Smooth muscle cell (in vitro differentiated cells): ENCODE measurements at regions not wholly inside any gene's neighbourhood (a gene's known extent, or its start where the extent isn't known, plus 50 kb on each side); places are given as distances from the start of the nearest gene placed in this dataset.

Experiments
- DNase-seq: peaks from one replicate; lab custom pipeline; 2025; ENCODE audit not compliant: unreplicated experiment; lab: John Stamatoyannopoulos, UW
- H2AFZ ChIP-seq: fragments of 200-600 bp; sonication (generic); 2 replicates; pipeline ENCODE4 v1.6.0; 2016; ENCODE audit warnings: antibody characterized with exemption, low read depth, mild to moderate bottlenecking
- H3F3A ChIP-seq: fragments of 200-600 bp; sonication (generic); 2 replicates; pipeline ENCODE4 v1.6.0; 2017; ENCODE audit warnings: antibody characterized with exemption, low read depth
- H3K27ac ChIP-seq: fragments of 200-600 bp; sonication (generic); 2 replicates; pipeline ENCODE4 v1.5.1; 2016; ENCODE audit warnings: low read depth, mild to moderate bottlenecking
- H3K27me3 ChIP-seq: fragments of 200-600 bp; sonication (generic); 2 replicates; pipeline ENCODE4 v1.6.1; 2016; ENCODE audit warnings: low read depth, mild to moderate bottlenecking
- H3K36me3 ChIP-seq: fragments of 200-600 bp; sonication (generic); 2 replicates; pipeline ENCODE4 v1.5.1; 2016; ENCODE audit warnings: low read depth
- H3K4me1 ChIP-seq: fragments of 200-600 bp; sonication (generic); 2 replicates; pipeline ENCODE4 v1.5.1; 2016; ENCODE audit warnings: low read depth
- H3K4me2 ChIP-seq: fragments of 200-600 bp; sonication (generic); 2 replicates; pipeline ENCODE4 v1.6.0; 2016; ENCODE audit warnings: mild to moderate bottlenecking
- H3K4me3 ChIP-seq: fragments of 200-600 bp; sonication (generic); 2 replicates; pipeline ENCODE4 v1.5.1; 2016; ENCODE audit warnings: mild to moderate bottlenecking
- H3K79me2 ChIP-seq: fragments of 200-600 bp; sonication (generic); 2 replicates; pipeline ENCODE4 v1.6.0; 2016; ENCODE audit warnings: low read depth, mild to moderate bottlenecking
- H3K9ac ChIP-seq: fragments of 200-600 bp; sonication (generic); 2 replicates; pipeline ENCODE4 v1.6.0; 2016; ENCODE audit warnings: low read depth
- H3K9me3 ChIP-seq: fragments of 200-600 bp; sonication (generic); replicated peaks from 2 replicates; pipeline ENCODE4 v1.5.1; 2016; ENCODE audit warnings: low read depth
- H4K20me1 ChIP-seq: fragments of 200-600 bp; sonication (generic); 2 replicates; pipeline ENCODE4 v1.6.0; 2016; ENCODE audit warnings: low read depth
- CTCF ChIP-seq: fragments of 200-600 bp; sonication (generic); IDR thresholded peaks from 2 replicates; pipeline ENCODE4 v1.5.1; 2017; ENCODE audit warnings: borderline replicate concordance, mild to moderate bottlenecking, antibody characterized with exemption; ENCODE audit not compliant: insufficient read depth, poor library complexity, severe bottlenecking
- WGBS: methylation state at CpG from one replicate; pipeline ENCODE4 v1.1.7; 2016; ENCODE audit warnings: low lambda C conversion rate; 5-methylcytosine and 5-hydroxymethylcytosine counted together

GRCh38 chr10:128302808-128303207 lies 176.6 kb upstream of the MKI67 start:
- Histone ChIP-seq H3K27me3 (no peaks in the 10 kb centered on the region), H3K27ac (no peak overlapping the region), H3K4me3 (no peak overlapping the region), H3K9ac (no peak overlapping the region), H3F3A (no peaks in the 10 kb centered on the region), H4K20me1 (no peaks in the 10 kb centered on the region), H3K4me1 (no peaks in the 10 kb centered on the region), H3K36me3 (no peaks in the 10 kb centered on the region), H3K79me2 (no peaks in the 10 kb centered on the region), H3K4me2 (no peak overlapping the region), H3K9me3 (no peaks in the 10 kb centered on the region), H2AFZ (no peak overlapping the region)
- DNase-seq = no peak
- 65% methylated on average over 3 of the region's 3 CpGs for WGBS
- TF ChIP-seq CTCF = no peak

- TF ChIP-seq CTCF = no peak
- Histone ChIP-seq H3K36me3 (no peaks in the 10 kb centered on the region), H3K27ac (no peak overlapping the region), H3K4me3 (no peak overlapping the region), H3F3A (no peaks in the 10 kb centered on the region), H3K9me3 (no peaks in the 10 kb centered on the region), H2AFZ (no peak overlapping the region), H4K20me1 (no peaks in the 10 kb centered on the region), H3K9ac (no peak overlapping the region), H3K79me2 (no peaks in the 10 kb centered on the region), H3K27me3 (no peaks in the 10 kb centered on the region), H3K4me1 (no peaks in the 10 kb centered on the region), H3K4me2 (no peak overlapping the region)
- no peak for DNase-seq
- WGBS = 72% methylated on average over 5 of the region's 5 CpGs
Measured at GRCh38 chr10:128304271-128304670, 178.0 kb upstream of the MKI67 start.

GRCh38 chr10:128305601-128306345 lies 179.6 kb upstream of the MKI67 start:
- H4K20me1 ChIP-seq = no peaks in the 10 kb centered on the region
- no peak overlapping the region for H2AFZ ChIP-seq
- WGBS = 88% methylated on average over 15 of the region's 17 CpGs

More at GRCh38 chr10:128305601-128306345, 179.6 kb upstream of the MKI67 start:
- H3F3A ChIP-seq = no peaks in the 10 kb centered on the region
- H3K9ac ChIP-seq = no peak overlapping the region
- no peaks in the 10 kb centered on the region for H3K79me2 ChIP-seq
- no peaks in the 10 kb centered on the region for H3K27me3 ChIP-seq
- TF ChIP-seq CTCF = no peak
- H3K27ac ChIP-seq = no peak overlapping the region
- H3K4me2 ChIP-seq = no peak overlapping the region
- H3K9me3 ChIP-seq = no peaks in the 10 kb centered on the region
- H3K4me3 ChIP-seq = no peak overlapping the region
- H3K36me3 ChIP-seq = no peaks in the 10 kb centered on the region
- DNase-seq = no peak
- no peaks in the 10 kb centered on the region for H3K4me1 ChIP-seq
